ENCODE measurements at regions not wholly inside any gene's neighbourhood (a gene's known extent, or its start where the extent isn't known, plus 50 kb on each side); places are given as distances from the start of the nearest gene placed in this dataset.

DNA sequence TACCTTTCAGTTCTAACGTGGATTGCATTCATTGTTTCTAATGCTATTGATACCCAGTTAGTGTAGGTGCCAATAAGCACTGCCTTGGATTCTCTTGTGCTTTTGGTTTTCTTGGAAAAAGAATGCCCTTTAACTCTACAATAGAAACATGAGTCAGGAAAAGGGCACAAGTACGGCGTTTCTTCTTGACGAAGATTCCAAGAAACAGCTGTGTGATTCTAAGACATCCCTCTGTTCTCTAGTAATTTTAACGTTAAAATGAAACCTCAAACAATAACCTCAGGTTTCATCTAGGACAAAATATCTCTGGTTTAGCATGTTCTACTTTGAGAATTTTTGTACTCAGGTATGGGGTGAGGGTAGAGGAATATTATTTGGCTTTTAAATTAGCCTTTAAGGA is 540.5 kb upstream of the ATP11B start:
- Mint-ChIP-seq H3K36me3 (ENCODE audit: low read depth) (no peaks in the 10 kb centered on the region), H3K27me3 (peaks cover 2% of the 10 kb centered on the region), H3K4me1 (ENCODE audit: low read depth) (no peaks in the 10 kb centered on the region), H3K4me3 (no peak overlapping the region), H3K27ac (no peak overlapping the region), H3K9me3 (no peaks in the 10 kb centered on the region)
- intact Hi-C loops (cut with micrococcal nuclease) = no loop called here

DNA sequence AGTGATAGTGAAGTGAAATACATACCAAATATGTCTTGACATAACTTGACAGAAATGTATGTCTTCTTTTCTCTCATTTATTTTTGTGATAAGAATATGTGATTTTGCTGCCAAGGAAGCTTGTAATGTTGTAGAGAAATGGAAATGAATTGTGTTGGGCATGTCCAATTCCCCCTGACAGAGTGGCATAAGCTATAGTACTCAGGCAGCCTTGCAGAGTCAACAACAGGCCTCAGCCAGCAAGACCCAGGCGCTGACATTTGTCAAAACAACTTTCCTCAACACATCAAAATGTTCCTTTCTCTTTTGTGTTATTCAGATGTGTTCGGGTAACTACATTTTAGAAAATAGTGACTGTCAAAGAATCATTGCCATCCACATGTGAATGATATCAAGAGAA is 538.1 kb upstream of the ATP11B start:
- no peak overlapping the region for H3K27ac Mint-ChIP-seq
- H3K9me3 Mint-ChIP-seq = no peaks in the 10 kb centered on the region
- no peak overlapping the region for H3K4me3 Mint-ChIP-seq
- intact Hi-C loops (cut with micrococcal nuclease) = no loop called here
- no peaks in the 10 kb centered on the region for H3K36me3 Mint-ChIP-seq (ENCODE audit: low read depth)
- H3K4me1 Mint-ChIP-seq (ENCODE audit: low read depth) = no peaks in the 10 kb centered on the region
- peaks cover 2% of the 10 kb centered on the region for H3K27me3 Mint-ChIP-seq

DNA sequence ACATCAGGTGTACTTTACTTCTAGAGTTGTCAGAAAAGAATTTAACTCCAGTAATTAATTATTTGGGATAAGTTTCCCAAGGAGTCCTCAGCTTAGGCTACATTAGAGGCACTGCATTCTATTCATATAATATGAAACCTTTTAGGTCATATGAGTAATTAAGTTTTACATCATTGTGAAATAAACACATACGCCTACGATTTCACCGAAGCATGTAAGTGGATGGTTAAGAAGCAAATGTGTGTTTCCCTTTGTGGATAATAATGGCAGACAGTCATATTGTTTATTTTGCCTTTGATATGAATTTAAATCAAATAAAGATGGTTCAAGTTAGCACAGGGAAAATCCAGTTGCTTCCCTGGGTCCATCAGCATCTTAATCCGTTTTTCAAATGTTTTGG is 535.9 kb upstream of the ATP11B start:
- no peaks in the 10 kb centered on the region for H3K4me1 Mint-ChIP-seq (ENCODE audit: low read depth)
- H3K27me3 Mint-ChIP-seq = peaks cover 2% of the 10 kb centered on the region
- H3K9me3 Mint-ChIP-seq = no peaks in the 10 kb centered on the region
- H3K4me3 Mint-ChIP-seq = no peak overlapping the region
- H3K36me3 Mint-ChIP-seq (ENCODE audit: low read depth) = no peaks in the 10 kb centered on the region
- H3K27ac Mint-ChIP-seq = no peak overlapping the region
- intact Hi-C loops (cut with micrococcal nuclease) = no loop called here

DNA sequence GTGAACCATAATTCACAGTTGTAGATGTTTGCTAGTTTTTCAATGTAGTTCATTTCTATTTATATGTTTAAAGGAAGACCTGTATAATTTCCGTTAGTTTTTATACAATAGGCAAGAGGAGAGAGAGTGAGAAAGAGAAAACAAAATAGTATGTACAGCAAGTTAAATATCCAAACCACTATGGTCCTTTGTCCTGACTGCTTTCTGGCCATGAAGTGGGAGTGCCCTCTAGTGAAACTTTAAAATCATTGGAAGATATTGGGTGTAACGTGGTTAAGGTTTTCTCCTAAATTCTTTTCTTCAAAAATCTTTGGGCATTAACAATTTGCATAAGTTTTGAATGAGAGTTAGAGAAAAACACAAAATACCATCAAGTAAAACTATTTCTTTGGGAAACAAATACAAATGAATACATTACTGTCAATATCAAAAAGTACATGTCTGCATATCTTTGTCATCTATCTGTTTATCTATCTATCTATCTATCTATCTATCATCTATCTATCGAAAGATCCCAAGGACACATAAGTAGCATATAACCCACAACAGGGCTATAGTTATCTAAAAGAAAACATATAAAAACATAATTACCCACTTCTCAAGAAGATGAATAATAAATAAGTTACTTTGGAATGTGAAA is 534.6 kb upstream of the ATP11B start:
- intact Hi-C loops (cut with micrococcal nuclease) = no loop called here
- H3K27ac Mint-ChIP-seq = no peak overlapping the region
- H3K4me1 Mint-ChIP-seq (ENCODE audit: low read depth) = no peaks in the 10 kb centered on the region

GRCh38 chr3:182259579-182259978 is 533.7 kb upstream of the ATP11B start:
- intact Hi-C loops (cut with micrococcal nuclease) = no loop called here
- Mint-ChIP-seq H3K27ac (no peak overlapping the region), H3K4me1 (ENCODE audit: low read depth) (no peaks in the 10 kb centered on the region), H3K36me3 (ENCODE audit: low read depth) (no peaks in the 10 kb centered on the region), H3K4me3 (no peak overlapping the region), H3K27me3 (peaks cover 2% of the 10 kb centered on the region), H3K9me3 (no peaks in the 10 kb centered on the region)

More for the DNA sequence above, 534.6 kb upstream of the ATP11B start:
- Mint-ChIP-seq H3K27me3 (peaks cover 2% of the 10 kb centered on the region), H3K9me3 (no peaks in the 10 kb centered on the region), H3K4me3 (no peak overlapping the region), H3K36me3 (ENCODE audit: low read depth) (no peaks in the 10 kb centered on the region)

GRCh38 chr3:182261041-182261440 is 532.3 kb upstream of the ATP11B start:
- intact Hi-C loops (cut with micrococcal nuclease) = no loop called here
- Mint-ChIP-seq H3K4me1 (ENCODE audit: low read depth) (no peaks in the 10 kb centered on the region), H3K4me3 (no peak overlapping the region), H3K9me3 (no peaks in the 10 kb centered on the region), H3K27ac (no peak overlapping the region), H3K36me3 (ENCODE audit: low read depth) (no peaks in the 10 kb centered on the region), H3K27me3 (peaks cover 2% of the 10 kb centered on the region)

GRCh38 chr3:182268711-182269110 is 524.6 kb upstream of the ATP11B start:
- Mint-ChIP-seq H3K27ac (no peak overlapping the region), H3K27me3 (no peaks in the 10 kb centered on the region), H3K4me1 (ENCODE audit: low read depth) (no peaks in the 10 kb centered on the region)

GRCh38 chr3:182276512-182276911 is 516.8 kb upstream of the ATP11B start:
- Mint-ChIP-seq H3K9me3 (no peaks in the 10 kb centered on the region), H3K27me3 (no peaks in the 10 kb centered on the region), H3K27ac (no peak overlapping the region), H3K4me1 (ENCODE audit: low read depth) (no peaks in the 10 kb centered on the region), H3K36me3 (ENCODE audit: low read depth) (no peaks in the 10 kb centered on the region), H3K4me3 (no peak overlapping the region)
- intact Hi-C loops (cut with micrococcal nuclease) = no loop called here

More at GRCh38 chr3:182268711-182269110, 524.6 kb upstream of the ATP11B start:
- no peaks in the 10 kb centered on the region for H3K36me3 Mint-ChIP-seq (ENCODE audit: low read depth)
- H3K9me3 Mint-ChIP-seq = no peaks in the 10 kb centered on the region
- intact Hi-C loops (cut with micrococcal nuclease) = no loop called here
- H3K4me3 Mint-ChIP-seq = no peak overlapping the region

DNA sequence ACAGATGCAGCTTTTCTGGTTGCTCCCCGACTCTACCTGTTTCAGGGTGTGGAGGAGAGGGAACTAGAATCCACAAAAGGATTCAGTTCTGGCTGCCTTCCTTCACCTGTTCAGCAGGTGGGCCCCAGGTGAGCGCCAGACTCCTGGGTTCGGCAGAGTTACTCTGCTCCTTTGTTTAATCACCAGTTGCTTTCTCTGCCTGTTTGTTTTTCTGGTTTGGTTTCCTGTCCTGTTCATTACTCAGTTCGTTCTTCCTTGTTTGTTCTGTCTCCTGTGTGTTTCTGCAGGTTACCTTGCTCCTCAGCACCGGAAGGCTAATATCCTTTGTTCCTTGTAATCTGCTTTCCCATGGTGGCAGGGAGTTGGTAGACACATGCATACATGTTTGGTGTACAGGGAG is 508.5 kb upstream of the ATP11B start:
- Mint-ChIP-seq H3K4me3 (no peak overlapping the region), H3K4me1 (ENCODE audit: low read depth) (no peaks in the 10 kb centered on the region), H3K27me3 (no peaks in the 10 kb centered on the region), H3K9me3 (no peaks in the 10 kb centered on the region), H3K27ac (no peak overlapping the region), H3K36me3 (ENCODE audit: low read depth) (no peaks in the 10 kb centered on the region)
- intact Hi-C loops (cut with micrococcal nuclease) = no loop called here

- intact Hi-C loops (cut with micrococcal nuclease) = no loop called here
- Mint-ChIP-seq H3K27ac (no peak overlapping the region), H3K4me1 (ENCODE audit: low read depth) (no peaks in the 10 kb centered on the region), H3K9me3 (no peaks in the 10 kb centered on the region), H3K4me3 (no peak overlapping the region), H3K36me3 (ENCODE audit: low read depth) (no peaks in the 10 kb centered on the region), H3K27me3 (no peaks in the 10 kb centered on the region)
These were observed 500.7 kb upstream of the ATP11B start for GRCh38 chr3:182292591-182292990.

- Mint-ChIP-seq H3K27me3 (no peaks in the 10 kb centered on the region), H3K36me3 (ENCODE audit: low read depth) (no peaks in the 10 kb centered on the region), H3K4me1 (ENCODE audit: low read depth) (no peaks in the 10 kb centered on the region), H3K27ac (no peak overlapping the region), H3K4me3 (no peak overlapping the region), H3K9me3 (no peaks in the 10 kb centered on the region)
- intact Hi-C loops (cut with micrococcal nuclease) = no loop called here
These were observed 499.0 kb upstream of the ATP11B start for GRCh38 chr3:182294256-182294655.

- Mint-ChIP-seq H3K27ac (no peak overlapping the region), H3K4me3 (no peak overlapping the region), H3K9me3 (no peaks in the 10 kb centered on the region)
These were observed 498.6 kb upstream of the ATP11B start for GRCh38 chr3:182294696-182295095.

GRCh38 chr3:182300266-182300665 is 493.0 kb upstream of the ATP11B start:
- H3K36me3 Mint-ChIP-seq (ENCODE audit: low read depth) = no peaks in the 10 kb centered on the region
- no peaks in the 10 kb centered on the region for H3K4me1 Mint-ChIP-seq (ENCODE audit: low read depth)
- no peaks in the 10 kb centered on the region for H3K27me3 Mint-ChIP-seq
- intact Hi-C loops (cut with micrococcal nuclease) = no loop called here
- H3K4me3 Mint-ChIP-seq = no peak overlapping the region
- no peak overlapping the region for H3K27ac Mint-ChIP-seq
- no peaks in the 10 kb centered on the region for H3K9me3 Mint-ChIP-seq

More at GRCh38 chr3:182294696-182295095, 498.6 kb upstream of the ATP11B start:
- H3K4me1 Mint-ChIP-seq (ENCODE audit: low read depth) = no peaks in the 10 kb centered on the region
- H3K27me3 Mint-ChIP-seq = no peaks in the 10 kb centered on the region
- no peaks in the 10 kb centered on the region for H3K36me3 Mint-ChIP-seq (ENCODE audit: low read depth)
- intact Hi-C loops (cut with micrococcal nuclease) = no loop called here

DNA sequence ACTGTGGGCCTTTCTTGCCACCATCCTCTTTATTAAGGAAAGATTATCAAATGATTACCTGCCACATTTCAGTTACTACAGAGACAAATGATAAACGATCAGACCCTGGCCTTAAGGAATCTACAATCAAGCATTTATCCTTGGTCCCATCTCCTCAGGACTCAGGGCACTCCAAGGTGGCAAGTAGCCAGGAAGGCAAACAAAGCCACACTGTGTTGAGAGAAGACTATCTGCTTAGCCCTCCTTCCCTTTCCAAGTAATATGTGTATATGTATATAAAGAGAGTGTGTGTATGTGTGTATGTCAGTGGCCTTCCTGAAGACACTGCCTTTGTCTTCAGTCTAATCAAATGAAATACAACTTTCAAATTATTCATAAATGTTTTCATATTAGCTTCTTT is 490.1 kb upstream of the ATP11B start:
- Mint-ChIP-seq H3K27me3 (no peaks in the 10 kb centered on the region), H3K36me3 (ENCODE audit: low read depth) (no peaks in the 10 kb centered on the region)
- intact Hi-C loops (cut with micrococcal nuclease) = no loop called here

More for the DNA sequence above, 490.1 kb upstream of the ATP11B start:
- Mint-ChIP-seq H3K4me3 (no peak overlapping the region), H3K27ac (no peak overlapping the region), H3K9me3 (no peaks in the 10 kb centered on the region), H3K4me1 (ENCODE audit: low read depth) (no peaks in the 10 kb centered on the region)
